Lung (tissue), 11 donors: ENCODE measurements at regions not wholly inside any gene's neighbourhood (a gene's known extent, or its start where the extent isn't known, plus 50 kb on each side); places are given as distances from the start of the nearest gene placed in this dataset.

Source experiments
- ATAC-seq: fragments of 200-7000 bp; cut with Tn5 transposase; one replicate; pipeline ENCODE4 v1.9.1; 2020; ENCODE audit warnings: moderate number of reproducible peaks; ENCODE audit not compliant: insufficient read depth, low FRiP score
- DNase-seq, 3 donors: peaks; one replicate each; pipeline ENCODE4 v3.0.0-alpha.2; 2013 to 2017
- H3K27ac ChIP-seq, 2 donors: one replicate each; pipeline ENCODE4 v1.5.1; 2013; ENCODE audit warnings: mild to moderate bottlenecking in 2 of 2, moderate library complexity in 2 of 2, control low read depth in 1 of 2, inconsistent platforms in 1 of 2, low read depth in 1 of 2, low read length in 1 of 2
- H3K27me3 ChIP-seq, 3 donors: one replicate each; pipeline ENCODE4 v1.5.1; 2013; ENCODE audit warnings: low read length in 2 of 3; ENCODE audit not compliant: control insufficient read depth in 3 of 3, insufficient read depth in 3 of 3
- H3K36me3 ChIP-seq, 4 donors: one replicate each; pipeline ENCODE4 v1.5.1; 2013; ENCODE audit warnings: low read length in 4 of 4, mild to moderate bottlenecking in 1 of 4, moderate library complexity in 1 of 4; ENCODE audit not compliant: control insufficient read depth in 4 of 4, insufficient read depth in 4 of 4
- H3K4me1 ChIP-seq, 5 donors: one replicate each; pipeline ENCODE4 v1.5.1; 2013; ENCODE audit warnings: low read length in 5 of 5, mild to moderate bottlenecking in 2 of 5, moderate library complexity in 1 of 5; ENCODE audit not compliant: control insufficient read depth in 5 of 5, insufficient read depth in 5 of 5
- H3K4me3 ChIP-seq: one replicate; pipeline ENCODE4 v1.5.1; 2013; ENCODE audit warnings: mild to moderate bottlenecking, control low read depth, moderate library complexity
- H3K9ac ChIP-seq, 2 donors: one replicate each; pipeline ENCODE4 v1.5.1; 2013; ENCODE audit warnings: low read length in 2 of 2, control low read depth in 1 of 2; ENCODE audit not compliant: insufficient read depth in 1 of 2
- H3K9me3 ChIP-seq, 4 donors: one replicate each; pipeline ENCODE4 v1.5.1; 2013; ENCODE audit warnings: low read length in 3 of 4, mild to moderate bottlenecking in 1 of 4, moderate library complexity in 1 of 4; ENCODE audit not compliant: control insufficient read depth in 4 of 4, insufficient read depth in 3 of 4
- WGBS, 2 donors: extraction: QIAGEN DNeasy Blood & Tissue Kit; methylation state at CpG; one replicate each; pipeline ENCODE4 v1.1.7; 2013; 5-methylcytosine and 5-hydroxymethylcytosine counted together
- TF ChIP-seq, protein P1 (sequence below): IDR thresholded peaks from 2 replicates; pipeline ENCODE4 v1.5.1; 2012; ENCODE audit warnings: mild to moderate bottlenecking; ENCODE audit errors: control extremely low read depth, extremely low read depth
- donor health status: control.
- donor health status: control.
- donor health status: Bipolar disorder and iron deficiency.
- donor health status: healthy.
- donor health status: DM: yes; HTN: yes; CAD: no.

DNA sequence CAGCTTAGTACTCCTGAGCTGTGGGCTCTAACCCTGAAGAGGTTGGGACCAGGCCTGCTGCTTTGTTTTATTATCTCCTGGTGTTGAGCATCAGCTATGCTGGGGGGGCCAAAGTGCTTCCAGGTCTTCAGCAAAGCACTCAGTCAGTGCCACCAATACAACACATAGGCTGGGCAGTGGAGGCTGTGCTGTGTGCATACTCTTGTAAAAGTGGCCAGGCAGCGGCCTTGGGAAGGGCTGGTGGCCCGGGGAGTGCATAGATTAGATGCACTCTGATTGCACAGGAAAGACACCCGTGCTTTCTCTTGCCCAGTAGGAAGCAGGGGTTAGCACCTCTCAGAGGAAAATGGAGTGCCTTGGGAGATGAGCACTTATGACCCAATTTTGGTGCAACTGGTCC, 534.0 kb downstream of the ARAP2 start:
- ATAC-seq (no peak), DNase-seq (no peak)
- Histone ChIP-seq H3K9me3 (peaks cover 0 to 24% (median 7%) of the 10 kb centered on the region in 4 donors), H3K9ac (no peak overlapping the region), H3K4me1 (no peaks in the 10 kb centered on the region), H3K36me3 (no peaks in the 10 kb centered on the region), H3K27me3 (no peaks in the 10 kb centered on the region), H3K4me3 (no peak overlapping the region), H3K27ac (no peak overlapping the region)
- TF ChIP-seq, protein P1, sequence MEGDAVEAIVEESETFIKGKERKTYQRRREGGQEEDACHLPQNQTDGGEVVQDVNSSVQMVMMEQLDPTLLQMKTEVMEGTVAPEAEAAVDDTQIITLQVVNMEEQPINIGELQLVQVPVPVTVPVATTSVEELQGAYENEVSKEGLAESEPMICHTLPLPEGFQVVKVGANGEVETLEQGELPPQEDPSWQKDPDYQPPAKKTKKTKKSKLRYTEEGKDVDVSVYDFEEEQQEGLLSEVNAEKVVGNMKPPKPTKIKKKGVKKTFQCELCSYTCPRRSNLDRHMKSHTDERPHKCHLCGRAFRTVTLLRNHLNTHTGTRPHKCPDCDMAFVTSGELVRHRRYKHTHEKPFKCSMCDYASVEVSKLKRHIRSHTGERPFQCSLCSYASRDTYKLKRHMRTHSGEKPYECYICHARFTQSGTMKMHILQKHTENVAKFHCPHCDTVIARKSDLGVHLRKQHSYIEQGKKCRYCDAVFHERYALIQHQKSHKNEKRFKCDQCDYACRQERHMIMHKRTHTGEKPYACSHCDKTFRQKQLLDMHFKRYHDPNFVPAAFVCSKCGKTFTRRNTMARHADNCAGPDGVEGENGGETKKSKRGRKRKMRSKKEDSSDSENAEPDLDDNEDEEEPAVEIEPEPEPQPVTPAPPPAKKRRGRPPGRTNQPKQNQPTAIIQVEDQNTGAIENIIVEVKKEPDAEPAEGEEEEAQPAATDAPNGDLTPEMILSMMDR: no peak
- 62 to 87% methylated on average over 3 of the region's 3 CpGs for WGBS, 2 donors

DNA sequence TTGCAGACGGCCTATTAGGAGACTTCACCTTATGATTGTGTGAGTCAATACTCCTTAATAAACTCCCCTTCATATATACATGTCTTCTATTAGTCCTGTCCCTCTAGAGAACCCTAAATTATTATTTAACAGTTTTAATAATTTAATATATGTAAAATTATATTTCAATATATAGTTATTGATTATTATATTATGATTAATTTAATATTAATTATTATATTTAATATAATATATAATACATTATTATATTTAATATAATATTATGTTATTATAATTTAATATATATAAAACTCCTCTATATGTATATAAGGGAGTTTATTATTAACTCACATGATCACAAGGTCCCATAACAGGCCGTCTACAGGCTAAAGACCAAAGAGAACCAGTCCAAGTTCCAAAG, 533.2 kb downstream of the ARAP2 start:
- H3K36me3 ChIP-seq: no peaks in the 10 kb centered on the region
- H3K4me1 ChIP-seq: no peaks in the 10 kb centered on the region
- TF ChIP-seq, protein P1: no peak
- DNase-seq (no peak), ATAC-seq (no peak)
- 84 to 86% methylated on average over 2 of the region's 2 CpGs for WGBS, 2 donors
- H3K27me3 ChIP-seq: no peaks in the 10 kb centered on the region
- H3K27ac ChIP-seq: no peak overlapping the region
- peaks cover 0 to 24% (median 7%) of the 10 kb centered on the region in 4 donors for H3K9me3 ChIP-seq
- H3K4me3 ChIP-seq: no peak overlapping the region
- no peak overlapping the region for H3K9ac ChIP-seq

DNA sequence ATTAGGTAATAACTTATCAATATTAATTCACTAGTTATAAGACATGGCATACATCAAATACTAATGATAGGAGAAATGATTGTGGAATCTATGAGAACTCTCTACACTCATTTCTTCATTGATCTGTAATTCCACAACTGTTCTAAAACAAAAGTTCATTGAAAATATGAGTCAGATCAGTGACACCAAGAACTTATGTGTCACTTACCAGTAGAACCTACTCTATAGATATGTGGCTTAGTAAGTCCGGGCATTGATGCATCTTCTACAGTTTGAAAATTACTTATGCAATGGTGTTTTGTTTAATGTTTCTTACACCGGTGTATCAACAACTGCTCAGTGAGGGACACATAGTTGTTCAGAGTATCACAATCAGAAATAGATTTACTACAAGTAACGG, 520.3 kb downstream of the ARAP2 start:
- no peak for DNase-seq
- ATAC-seq: no peak
- no peak overlapping the region for H3K27ac ChIP-seq
- no peaks in the 10 kb centered on the region for H3K27me3 ChIP-seq
- H3K9me3 ChIP-seq: no peaks in the 10 kb centered on the region
- TF ChIP-seq, protein P1: no peak
- no peak overlapping the region for H3K9ac ChIP-seq
- H3K4me1 ChIP-seq: no peaks in the 10 kb centered on the region
- WGBS, 2 donors: 88 to 90% methylated on average over 3 of the region's 3 CpGs
- no peak overlapping the region for H3K4me3 ChIP-seq
- no peaks in the 10 kb centered on the region for H3K36me3 ChIP-seq

DNA sequence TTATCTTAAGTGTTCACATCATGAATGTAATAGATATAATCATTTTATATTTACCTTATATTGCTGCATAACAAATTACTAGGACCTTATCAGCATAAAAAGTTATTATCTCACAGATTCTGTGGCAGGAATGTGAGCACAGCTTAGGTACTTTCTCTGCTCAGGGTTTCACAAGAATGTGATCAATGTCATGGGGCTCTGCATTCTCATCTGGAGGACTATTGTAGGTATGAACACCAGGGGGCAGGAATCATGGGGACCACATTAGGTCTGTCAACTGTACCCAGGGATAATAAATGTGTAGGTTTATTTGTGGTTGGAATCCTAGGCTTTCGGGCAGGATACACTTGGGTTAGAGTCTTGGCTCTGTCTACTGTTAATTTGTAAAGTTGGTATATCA, 519.2 kb downstream of the ARAP2 start:
- no peak for DNase-seq
- no peak for ATAC-seq
- TF ChIP-seq, protein P1: no peak

More for the DNA sequence above, 519.2 kb downstream of the ARAP2 start:
- 77 to 98% methylated on average over 1 of the region's 1 CpG for WGBS, 2 donors
- H3K27me3 ChIP-seq: no peaks in the 10 kb centered on the region
- no peak overlapping the region for H3K4me3 ChIP-seq
- no peak overlapping the region for H3K27ac ChIP-seq
- H3K9me3 ChIP-seq: no peaks in the 10 kb centered on the region
- H3K36me3 ChIP-seq: no peaks in the 10 kb centered on the region
- no peak overlapping the region for H3K9ac ChIP-seq
- H3K4me1 ChIP-seq: no peaks in the 10 kb centered on the region
